HCT116 (cell line): ENCODE measurements at regions not wholly inside any gene's neighbourhood (a gene's known extent, or its start where the extent isn't known, plus 50 kb on each side); places are given as distances from the start of the nearest gene placed in this dataset.

Source experiments
- ATAC-seq: fragments of 200-7000 bp; cut with Tn5 transposase; 2 replicates; pipeline ENCODE4 v1.9.1; 2020; ENCODE audit warnings: mild to moderate bottlenecking, moderate library complexity
- BruUV-seq: library from RNA; stranded (reverse); fragments of 400-500 nt; replicated peaks from 2 replicates; lab custom pipeline; 2021; lab: Mats Ljungman, UMichigan
- CTCF ChIA-PET: fragments of 300-600 bp; sonication (Branson Sonifier 250); formaldehyde crosslinking; loops from one replicate; lab custom pipeline; 2021; ENCODE audit warnings: antibody characterized with exemption; lab: Charles Lee
- POLR2A ChIA-PET: fragments of 300-600, 350-600 bp; sonication (Branson Sonifier 250); formaldehyde crosslinking; loops from one replicate; lab custom pipeline; 2021; ENCODE audit warnings: antibody characterized with exemption; lab: Charles Lee
- RAD21 ChIA-PET, 2 experiments: fragments of 300-600 bp; sonication (Branson Sonifier 250); formaldehyde crosslinking; loops; one replicate each; lab custom pipeline; 2023; ENCODE audit warnings: low total read pairs in 2 of 2; ENCODE audit not compliant: uncharacterized antibody in 2 of 2, unreplicated experiment in 2 of 2, low non-redundant PET in 1 of 2; lab: Charles Lee
- DNase-seq: peaks from one replicate; pipeline ENCODE4 v3.0.0-alpha.2; 2010; ENCODE audit warnings: low read depth, low spot score
- H2AFZ ChIP-seq: fragments of 200-600 bp; shearing (Covaris generic), sonication (generic); 2 replicates; pipeline ENCODE4 v1.6.1; 2017; ENCODE audit warnings: low read depth, mixed run types, mixed read lengths, antibody characterized with exemption, low read length; ENCODE audit not compliant: poor library complexity, severe bottlenecking
- H3K27ac ChIP-seq: 2 replicates; pipeline ENCODE4 v1.5.1; 2012; ENCODE audit warnings: low read depth, low read length
- H3K27me3 ChIP-seq: fragments of 200-600 bp; sonication (generic); 2 replicates; pipeline ENCODE4 v1.6.1; 2016; ENCODE audit warnings: mixed run types, low read length, mixed read lengths; ENCODE audit not compliant: insufficient read depth
- H3K36me3 ChIP-seq, 2 experiments: fragments of 200-500 bp in 1 of 2; fragments of 200-600 bp in 1 of 2; sonication (Bioruptor generic) in 1 of 2; sonication (generic) in 1 of 2; 2 replicates each; pipeline versions ENCODE4 v1.5.1 to v1.6.1; 2014 to 2016; ENCODE audit warnings: low read length in 2 of 2, inconsistent platforms in 1 of 2, mixed read lengths in 1 of 2, mixed run types in 1 of 2; ENCODE audit not compliant: insufficient read depth in 2 of 2, control insufficient read depth in 1 of 2
- H3K4me1 ChIP-seq, 2 experiments: fragments of 200-600 bp in 1 of 2; sonication (generic) in 1 of 2; 2 replicates each; pipeline versions ENCODE4 v1.5.1 to v1.6.1; 2012 to 2017; ENCODE audit warnings: low read length in 2 of 2, inconsistent platforms in 1 of 2, mild to moderate bottlenecking in 1 of 2, mixed read lengths in 1 of 2, mixed run types in 1 of 2, moderate library complexity in 1 of 2; ENCODE audit not compliant: insufficient read depth in 2 of 2, control insufficient read depth in 1 of 2
- H3K4me2 ChIP-seq: fragments of 200-600 bp; sonication (generic); 2 replicates; pipeline ENCODE4 v1.6.1; 2017; ENCODE audit warnings: mixed run types, low read length, mixed read lengths
- H3K4me3 ChIP-seq, 2 experiments: fragments of 200-600 bp in 1 of 2; sonication (generic) in 1 of 2; replicated peaks in 1 of 2; 2 replicates each; pipeline ENCODE4 v1.5.1; 2011 to 2016; ENCODE audit warnings: low read length in 2 of 2, control low read depth in 1 of 2, low read depth in 1 of 2, mild to moderate bottlenecking in 1 of 2, mixed read lengths in 1 of 2, mixed run types in 1 of 2
- H3K79me2 ChIP-seq: fragments of 200-600 bp; sonication (generic); 2 replicates; pipeline ENCODE4 v1.6.1; 2017; ENCODE audit warnings: mild to moderate bottlenecking, mixed run types, low read length, moderate library complexity, mixed read lengths; ENCODE audit not compliant: insufficient read depth
- H3K9ac ChIP-seq: fragments of 200-600 bp; sonication (generic); 2 replicates; pipeline ENCODE4 v1.6.1; 2016; ENCODE audit warnings: low read length, mixed read lengths
- H3K9me2 ChIP-seq: fragments of 200-600 bp; sonication (generic), shearing (Covaris generic); 2 replicates; pipeline ENCODE4 v1.6.1; 2017; ENCODE audit warnings: mixed run types, mild to moderate bottlenecking, moderate library complexity; ENCODE audit not compliant: insufficient read depth
- H3K9me3 ChIP-seq, 2 experiments: fragments of 200-500 bp in 1 of 2; fragments of 200-600 bp in 1 of 2; sonication (Bioruptor generic) in 1 of 2; sonication (generic) in 1 of 2; 2 replicates each; pipeline ENCODE4 v1.6.1; 2014 to 2017; ENCODE audit warnings: low read length in 2 of 2, mixed read lengths in 2 of 2, inconsistent platforms in 1 of 2, low read depth in 1 of 2, mild to moderate bottlenecking in 1 of 2, mixed run types in 1 of 2, moderate library complexity in 1 of 2; ENCODE audit not compliant: control insufficient read depth in 1 of 2, insufficient read depth in 1 of 2
- H4K20me1 ChIP-seq: fragments of 200-600 bp; sonication (generic), shearing (Covaris generic); 2 replicates; pipeline ENCODE4 v1.6.1; 2017; ENCODE audit warnings: mixed run types, mild to moderate bottlenecking, moderate library complexity; ENCODE audit not compliant: insufficient read depth
- CEBPB ChIP-seq: IDR thresholded peaks from 2 replicates; pipeline ENCODE4 v1.6.1; 2012; ENCODE audit warnings: low read depth
- EGR1 ChIP-seq: IDR thresholded peaks from 2 replicates; pipeline ENCODE4 v1.6.1; 2012; ENCODE audit warnings: low read depth
- ELF1 ChIP-seq: IDR thresholded peaks from 2 replicates; pipeline ENCODE4 v1.6.1; 2012; ENCODE audit warnings: low read depth, borderline replicate concordance
- EZH2 ChIP-seq: fragments of 200-600 bp; sonication (generic); IDR thresholded peaks from 2 replicates; pipeline ENCODE4 v1.6.1; 2017; ENCODE audit warnings: antibody characterized with exemption, mixed run types
- MAX ChIP-seq: IDR thresholded peaks from 2 replicates; pipeline ENCODE4 v1.6.1; 2012
- SIN3A ChIP-seq: IDR thresholded peaks from 2 replicates; pipeline ENCODE4 v1.6.1; 2012; ENCODE audit warnings: low read depth
- SP1 ChIP-seq: IDR thresholded peaks from 2 replicates; pipeline ENCODE4 v1.6.1; 2012; ENCODE audit warnings: low read depth
- TCF7L2 ChIP-seq: IDR thresholded peaks from 2 replicates; pipeline ENCODE4 v1.7.0; 2011; ENCODE audit warnings: borderline replicate concordance, inconsistent platforms; ENCODE audit not compliant: insufficient read depth, insufficient read length; ENCODE audit errors: extremely low read depth
- YY1 ChIP-seq: IDR thresholded peaks from 2 replicates; pipeline ENCODE4 v1.6.1; 2011; ENCODE audit warnings: low read length, low read depth, moderate library complexity, mild to moderate bottlenecking; ENCODE audit not compliant: insufficient replicate concordance; ENCODE audit errors: extremely low read depth
- ZBTB33 ChIP-seq: IDR thresholded peaks from 2 replicates; pipeline ENCODE4 v1.6.1; 2011; ENCODE audit warnings: mild to moderate bottlenecking, low read length, moderate library complexity; ENCODE audit not compliant: insufficient replicate concordance; ENCODE audit errors: extremely low read depth
- intact Hi-C: fragments of 100-400 bp; cut with micrococcal nuclease; formaldehyde crosslinking; loops from 2 replicates; pipeline ENCODE4 v1.10.0; 2022

- no peak for TF ChIP-seq ZBTB33
- TF ChIP-seq MAX: no peak
- no peak for TF ChIP-seq TCF7L2
- no peak for TF ChIP-seq ELF1
- no peak for TF ChIP-seq SP1
- TF ChIP-seq CEBPB: no peak
- no peak for TF ChIP-seq YY1
- TF ChIP-seq EGR1: no peak
- no peak for TF ChIP-seq SIN3A
- TF ChIP-seq, all 23 proteins: peak for 0
These were observed 248.9 kb upstream of the PROK2 start (continued) for GRCh38 chr3:72033666-72034428.

DNA sequence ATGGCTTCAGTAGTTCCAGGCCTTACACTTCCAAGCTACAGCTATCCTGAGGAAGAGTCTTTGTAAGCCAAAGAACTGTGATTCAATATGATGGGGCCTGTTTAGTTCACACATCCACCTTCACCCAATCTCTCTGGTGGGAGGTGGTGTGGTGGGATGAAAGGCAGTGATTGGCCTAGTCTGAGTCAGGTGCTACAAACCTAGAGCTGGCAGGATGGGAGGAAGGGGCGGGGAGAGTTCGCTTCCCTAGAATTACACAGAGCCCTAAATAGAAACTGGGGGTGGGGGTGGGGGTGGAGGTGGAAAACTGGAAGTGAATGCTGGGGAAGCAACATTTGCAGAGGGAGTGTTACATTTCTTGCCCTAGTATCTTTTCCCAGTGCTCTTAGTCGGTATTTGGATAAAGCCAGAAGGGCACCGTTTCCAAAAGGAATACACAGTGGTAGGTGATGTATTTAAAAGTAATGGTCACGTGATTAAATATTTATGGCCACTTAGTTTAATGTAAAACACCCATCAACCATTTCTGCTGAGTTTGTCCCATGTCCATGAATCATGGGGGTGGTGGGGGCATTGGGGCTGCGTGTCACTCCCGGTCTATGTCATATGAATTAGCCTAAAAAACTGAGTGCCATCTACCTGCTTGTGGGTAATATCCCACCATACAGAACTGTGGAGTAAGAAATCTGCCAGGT lies 247.6 kb upstream of the PROK2 start:
- BruUV-seq: no TSS peak
- Histone ChIP-seq H3K4me3 (no peak overlapping the region), H3K9ac (no peak overlapping the region), H4K20me1 (no peaks in the 10 kb centered on the region), H3K4me2 (no peak overlapping the region), H3K79me2 (no peaks in the 10 kb centered on the region), H3K4me1 (peaks cover 0 to 4% of the 10 kb centered on the region in 2 experiments; a peak in 1 of 4 replicates), H3K9me2 (no peaks in the 10 kb centered on the region), H3K9me3 (no peaks in the 10 kb centered on the region), H3K27ac (no peak overlapping the region), H3K27me3 (no peaks in the 10 kb centered on the region), H2AFZ (no peak overlapping the region), H3K36me3 (no peaks in the 10 kb centered on the region)
- ChIA-PET RAD21 (no interaction called here), CTCF (no interaction called here), POLR2A (no interaction called here)
- TF ChIP-seq EZH2 (no peak), MAX (no peak)
- no peak for ATAC-seq
- intact Hi-C loops: no loop called here
- no peak for DNase-seq
